GM23248 (cell line): ENCODE measurements at regions not wholly inside any gene's neighbourhood (a gene's known extent, or its start where the extent isn't known, plus 50 kb on each side); places are given as distances from the start of the nearest gene placed in this dataset.

Source experiments
- EZH2 ChIP-seq: fragments of 200-600 bp; sonication (generic); IDR thresholded peaks from 2 replicates; pipeline ENCODE4 v1.6.1; 2018; ENCODE audit warnings: antibody characterized with exemption, mild to moderate bottlenecking; ENCODE audit not compliant: insufficient read depth, poor library complexity, severe bottlenecking
- EZH2phosphoT487 ChIP-seq: fragments of 200-600 bp; sonication (generic); IDR thresholded peaks from 2 replicates; pipeline ENCODE4 v1.6.1; 2018; ENCODE audit warnings: antibody characterized with exemption, moderate library complexity, mild to moderate bottlenecking, low read depth; ENCODE audit not compliant: insufficient read depth

DNA sequence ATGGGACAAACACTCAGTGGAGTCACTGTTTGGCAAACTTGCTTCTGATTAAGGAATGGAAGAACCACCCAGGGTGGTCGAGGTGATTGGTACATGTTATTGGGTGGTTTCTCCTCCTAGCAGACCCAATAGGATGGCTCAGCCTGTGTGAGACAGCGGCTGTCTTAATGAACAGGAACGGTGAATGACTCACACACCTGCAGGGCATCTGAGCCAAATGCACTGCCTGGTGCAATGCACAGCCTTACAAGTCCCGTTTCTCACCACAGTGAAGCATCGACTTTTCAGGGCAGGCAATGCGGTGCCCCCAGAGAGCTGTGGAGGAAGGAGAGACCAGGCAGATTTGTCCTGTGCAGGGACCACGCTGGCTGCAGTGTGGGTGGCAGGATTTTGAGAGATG is 238.5 kb downstream of the FGF9 start:
- no peak for TF ChIP-seq EZH2
- TF ChIP-seq EZH2phosphoT487, result no peak
